ENCODE measurements at regions not wholly inside any gene's neighbourhood (a gene's known extent, or its start where the extent isn't known, plus 50 kb on each side); places are given as distances from the start of the nearest gene placed in this dataset.

DNA sequence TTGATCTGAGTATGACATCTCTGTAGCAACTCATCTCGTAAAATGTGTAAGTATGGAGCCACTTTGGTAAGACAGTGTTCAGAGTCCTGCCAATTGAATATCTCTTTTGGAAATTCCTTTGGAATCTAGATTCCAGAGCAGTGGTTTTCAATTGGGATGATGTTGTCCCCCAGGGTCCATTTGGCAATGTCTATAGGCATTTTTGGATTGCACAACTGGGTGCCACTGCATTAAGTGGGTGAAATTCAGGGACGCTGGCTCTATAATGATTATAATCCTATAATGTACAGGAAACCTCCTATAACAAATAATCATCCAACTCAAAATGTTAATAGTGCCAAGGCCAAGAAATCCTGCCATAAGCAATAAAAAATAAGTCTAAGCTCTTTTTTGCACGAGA, 404.8 kb upstream of the RAG2 start:
- H3K36me3 Mint-ChIP-seq, result no peaks in the 10 kb centered on the region
- TF ChIP-seq, protein P1, sequence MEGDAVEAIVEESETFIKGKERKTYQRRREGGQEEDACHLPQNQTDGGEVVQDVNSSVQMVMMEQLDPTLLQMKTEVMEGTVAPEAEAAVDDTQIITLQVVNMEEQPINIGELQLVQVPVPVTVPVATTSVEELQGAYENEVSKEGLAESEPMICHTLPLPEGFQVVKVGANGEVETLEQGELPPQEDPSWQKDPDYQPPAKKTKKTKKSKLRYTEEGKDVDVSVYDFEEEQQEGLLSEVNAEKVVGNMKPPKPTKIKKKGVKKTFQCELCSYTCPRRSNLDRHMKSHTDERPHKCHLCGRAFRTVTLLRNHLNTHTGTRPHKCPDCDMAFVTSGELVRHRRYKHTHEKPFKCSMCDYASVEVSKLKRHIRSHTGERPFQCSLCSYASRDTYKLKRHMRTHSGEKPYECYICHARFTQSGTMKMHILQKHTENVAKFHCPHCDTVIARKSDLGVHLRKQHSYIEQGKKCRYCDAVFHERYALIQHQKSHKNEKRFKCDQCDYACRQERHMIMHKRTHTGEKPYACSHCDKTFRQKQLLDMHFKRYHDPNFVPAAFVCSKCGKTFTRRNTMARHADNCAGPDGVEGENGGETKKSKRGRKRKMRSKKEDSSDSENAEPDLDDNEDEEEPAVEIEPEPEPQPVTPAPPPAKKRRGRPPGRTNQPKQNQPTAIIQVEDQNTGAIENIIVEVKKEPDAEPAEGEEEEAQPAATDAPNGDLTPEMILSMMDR (conservative IDR thresholded peaks at IDR 0.05), result no peak
- no peaks in the 10 kb centered on the region for H3K9me3 Mint-ChIP-seq
- no peaks in the 10 kb centered on the region for H3K4me1 Mint-ChIP-seq (ENCODE audit: unreplicated experiment)
- no peaks in the 10 kb centered on the region for H3K27me3 Mint-ChIP-seq
- H3K4me3 Mint-ChIP-seq, result no peak overlapping the region
- no peak overlapping the region for H3K27ac Mint-ChIP-seq
- no peak for DNase-seq (ENCODE audit: extremely low spot score, unreplicated experiment)

DNA sequence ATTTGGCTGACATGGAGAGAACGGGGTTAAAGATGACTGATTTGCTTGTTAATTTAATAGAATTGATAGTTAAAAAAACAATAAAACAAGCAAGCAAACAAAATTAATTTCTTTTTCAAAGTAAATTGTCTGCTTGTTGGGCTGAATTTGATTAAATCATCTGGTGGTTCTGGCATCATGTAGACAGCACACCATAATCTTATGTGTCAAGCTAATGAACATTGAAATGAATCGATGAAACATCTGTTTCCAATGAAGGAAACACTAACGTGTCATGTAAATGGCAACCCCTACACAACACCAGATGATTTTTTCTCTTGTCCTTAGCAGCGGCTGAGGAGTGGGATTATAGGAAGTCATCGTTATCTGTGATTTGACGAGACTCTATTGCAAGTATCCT, 399.6 kb upstream of the RAG2 start:
- Mint-ChIP-seq H3K27me3 (no peaks in the 10 kb centered on the region), H3K9me3 (peaks cover 4% of the 10 kb centered on the region)

DNA sequence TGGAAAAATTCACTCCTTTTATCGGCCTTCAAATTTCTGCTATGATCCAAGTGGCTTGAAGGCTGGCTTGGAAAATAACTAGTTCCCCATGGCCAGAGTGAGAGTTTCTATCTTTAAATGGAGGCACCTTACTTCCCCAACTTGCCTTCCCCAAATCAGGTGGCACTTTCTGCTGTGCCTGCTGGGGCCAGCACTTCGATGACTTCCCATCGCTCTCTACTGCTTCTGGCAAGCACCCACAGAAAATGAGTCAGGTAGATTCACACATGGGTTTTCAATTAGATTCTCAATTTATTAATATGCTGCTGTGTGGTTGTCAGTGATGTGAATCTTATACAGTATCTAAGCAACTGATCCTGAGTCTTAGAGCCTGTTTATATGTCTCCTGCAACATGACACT, 398.8 kb upstream of the RAG2 start:
- peaks cover 4% of the 10 kb centered on the region for H3K9me3 Mint-ChIP-seq
- no peaks in the 10 kb centered on the region for H3K36me3 Mint-ChIP-seq

More for the DNA sequence above, 399.6 kb upstream of the RAG2 start:
- TF ChIP-seq, protein P1 (conservative IDR thresholded peaks at IDR 0.05), result no peak
- Mint-ChIP-seq H3K36me3 (no peaks in the 10 kb centered on the region), H3K27ac (no peak overlapping the region), H3K4me1 (ENCODE audit: unreplicated experiment) (no peaks in the 10 kb centered on the region), H3K4me3 (no peak overlapping the region)
- no peak for DNase-seq (ENCODE audit: extremely low spot score, unreplicated experiment)

DNA sequence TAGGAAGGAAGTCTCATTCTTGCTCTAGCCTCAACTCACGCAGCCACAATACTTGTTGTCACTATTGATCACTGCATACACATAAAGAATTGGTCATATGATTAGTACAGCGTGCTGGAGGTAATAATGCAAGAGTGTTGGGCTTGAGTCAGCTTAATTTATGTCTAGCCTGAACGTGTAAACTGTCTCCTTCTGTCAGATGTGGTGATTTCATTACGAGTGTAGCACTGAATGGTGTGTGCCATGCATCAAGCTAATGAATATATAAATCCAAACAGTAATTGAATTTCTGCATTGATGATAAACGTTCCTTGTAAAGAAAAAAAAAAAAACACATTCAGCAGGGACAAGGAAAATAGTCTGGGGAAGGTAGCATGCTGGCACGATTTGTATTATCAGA, 396.2 kb upstream of the RAG2 start:
- H3K36me3 Mint-ChIP-seq, result no peaks in the 10 kb centered on the region
- TF ChIP-seq, protein P1 (conservative IDR thresholded peaks at IDR 0.05), result no peak
- H3K4me3 Mint-ChIP-seq, result no peak overlapping the region
- no peak overlapping the region for H3K27ac Mint-ChIP-seq
- peaks cover 5% of the 10 kb centered on the region for H3K4me1 Mint-ChIP-seq (ENCODE audit: unreplicated experiment)
- H3K27me3 Mint-ChIP-seq, result no peaks in the 10 kb centered on the region
- peaks cover 4% of the 10 kb centered on the region for H3K9me3 Mint-ChIP-seq
- DNase-seq (ENCODE audit: extremely low spot score, unreplicated experiment), result no peak

More for the DNA sequence above, 398.8 kb upstream of the RAG2 start:
- no peak for DNase-seq (ENCODE audit: extremely low spot score, unreplicated experiment)
- H3K4me3 Mint-ChIP-seq, result no peak overlapping the region
- no peaks in the 10 kb centered on the region for H3K27me3 Mint-ChIP-seq
- no peak overlapping the region for H3K27ac Mint-ChIP-seq
- TF ChIP-seq, protein P1 (conservative IDR thresholded peaks at IDR 0.05), result no peak
- no peaks in the 10 kb centered on the region for H3K4me1 Mint-ChIP-seq (ENCODE audit: unreplicated experiment)

DNA sequence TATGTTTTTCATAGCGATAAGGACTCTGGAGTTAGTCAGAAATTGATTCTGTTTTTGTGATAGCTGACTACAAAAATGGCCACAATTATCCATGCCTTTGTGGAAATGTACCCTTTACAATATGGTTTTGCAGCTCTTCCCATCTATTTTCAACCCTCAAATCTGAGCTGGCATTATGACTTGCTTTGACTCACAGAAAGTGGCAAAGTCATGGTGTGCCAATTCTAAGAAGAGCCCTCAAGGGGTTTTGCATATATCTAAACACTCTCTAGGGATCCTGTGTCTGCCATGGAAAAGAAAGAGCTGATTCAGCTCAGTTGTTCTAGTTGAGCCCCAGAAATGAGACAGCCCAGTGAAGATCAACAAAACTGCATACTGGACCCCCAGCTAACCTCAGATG, 390.5 kb upstream of the RAG2 start:
- TF ChIP-seq, protein P1 (conservative IDR thresholded peaks at IDR 0.05), result no peak
- no peak overlapping the region for H3K27ac Mint-ChIP-seq
- H3K4me1 Mint-ChIP-seq (ENCODE audit: unreplicated experiment), result peaks cover 5% of the 10 kb centered on the region
- no peaks in the 10 kb centered on the region for H3K27me3 Mint-ChIP-seq
- no peaks in the 10 kb centered on the region for H3K36me3 Mint-ChIP-seq
- H3K4me3 Mint-ChIP-seq, result no peak overlapping the region
- no peaks in the 10 kb centered on the region for H3K9me3 Mint-ChIP-seq
- no peak for DNase-seq (ENCODE audit: extremely low spot score, unreplicated experiment)

DNA sequence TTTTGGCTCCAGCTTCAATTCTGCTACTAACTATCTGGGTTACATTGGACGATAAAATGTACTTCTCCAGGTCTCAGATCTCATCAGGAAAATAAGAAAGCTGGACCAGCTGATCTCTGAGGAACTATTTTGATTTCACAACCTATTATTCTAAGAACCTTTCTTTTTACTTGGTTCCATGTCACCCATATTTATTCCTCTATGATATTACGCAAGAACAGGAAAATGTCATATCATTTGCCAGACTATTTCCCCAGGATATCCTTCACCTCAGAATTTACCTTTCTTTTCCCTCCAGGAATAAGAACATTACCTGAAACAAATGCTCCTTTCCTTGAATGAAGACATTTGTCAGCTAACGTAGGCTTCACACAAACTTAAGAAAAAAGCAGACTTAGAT, 387.5 kb upstream of the RAG2 start:
- Mint-ChIP-seq H3K27ac (no peak overlapping the region), H3K36me3 (no peaks in the 10 kb centered on the region), H3K9me3 (no peaks in the 10 kb centered on the region), H3K4me3 (no peak overlapping the region), H3K27me3 (no peaks in the 10 kb centered on the region), H3K4me1 (ENCODE audit: unreplicated experiment) (peaks cover 2% of the 10 kb centered on the region)
- TF ChIP-seq, protein P1 (conservative IDR thresholded peaks at IDR 0.05), result no peak
- DNase-seq (ENCODE audit: extremely low spot score, unreplicated experiment), result no peak
